ENCODE measurements at regions not wholly inside any gene's neighbourhood (a gene's known extent, or its start where the extent isn't known, plus 50 kb on each side); places are given as distances from the start of the nearest gene placed in this dataset.

DNA sequence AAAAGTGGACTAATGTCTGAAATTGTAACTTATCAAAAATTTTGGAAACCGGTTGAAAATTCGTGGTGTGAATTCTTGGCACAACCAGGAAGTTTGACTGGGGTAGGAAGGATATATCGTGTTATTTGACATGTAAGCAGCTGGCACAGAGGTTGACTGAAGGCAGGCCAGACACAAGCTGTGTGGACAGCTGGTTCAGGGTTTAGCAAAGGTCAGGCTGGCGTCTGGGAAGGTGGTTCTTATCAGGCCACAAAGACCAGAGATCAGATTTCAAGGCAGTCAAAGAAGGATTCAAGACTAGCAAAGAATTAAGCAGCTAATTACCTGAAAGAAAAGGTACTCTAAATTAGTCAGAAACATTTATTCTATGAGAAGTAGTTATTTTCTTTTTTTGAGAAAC is 450.2 kb upstream of the MDGA2 start:
- no peak for TF ChIP-seq CTCF (IDR thresholded peaks at IDR 0.05; ENCODE audit: low read depth, low read length, missing control alignments)
- H3K4me3 ChIP-seq (replicated peaks; ENCODE audit: low read depth, low read length) = no peak overlapping the region
- no peak for DNase-seq (ENCODE audit: extremely low read depth, low read depth)

GRCh38 chr14:48113713-48114112 is 438.3 kb upstream of the MDGA2 start:
- TF ChIP-seq CTCF (IDR thresholded peaks at IDR 0.05; ENCODE audit: low read depth, low read length, missing control alignments) = no peak

DNA sequence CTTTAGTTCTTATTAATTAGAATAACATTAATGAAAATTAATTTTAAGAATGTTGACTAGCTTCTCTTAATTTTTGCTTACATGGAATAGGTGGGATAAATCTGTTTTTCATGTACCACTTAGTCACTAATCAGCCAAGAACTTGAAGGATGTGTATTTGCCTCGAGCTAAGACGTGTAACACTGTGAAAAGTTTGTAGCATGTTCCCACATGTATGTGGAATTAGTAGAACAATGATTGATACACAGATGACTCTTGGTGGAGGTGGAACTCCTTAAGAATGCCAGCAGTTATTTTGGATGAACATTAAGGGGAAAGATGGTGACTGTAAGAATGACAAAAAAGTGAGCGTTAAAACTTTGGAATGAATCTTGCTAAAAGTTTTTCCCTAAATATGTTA is 435.7 kb upstream of the MDGA2 start:
- DNase-seq (ENCODE audit: extremely low read depth, low read depth) = no peak
- no peak overlapping the region for H3K4me3 ChIP-seq (replicated peaks; ENCODE audit: low read depth, low read length)
- TF ChIP-seq CTCF (IDR thresholded peaks at IDR 0.05; ENCODE audit: low read depth, low read length, missing control alignments) = no peak

More at GRCh38 chr14:48113713-48114112, 438.3 kb upstream of the MDGA2 start:
- no peak for DNase-seq (ENCODE audit: extremely low read depth, low read depth)
- no peak overlapping the region for H3K4me3 ChIP-seq (replicated peaks; ENCODE audit: low read depth, low read length)

DNA sequence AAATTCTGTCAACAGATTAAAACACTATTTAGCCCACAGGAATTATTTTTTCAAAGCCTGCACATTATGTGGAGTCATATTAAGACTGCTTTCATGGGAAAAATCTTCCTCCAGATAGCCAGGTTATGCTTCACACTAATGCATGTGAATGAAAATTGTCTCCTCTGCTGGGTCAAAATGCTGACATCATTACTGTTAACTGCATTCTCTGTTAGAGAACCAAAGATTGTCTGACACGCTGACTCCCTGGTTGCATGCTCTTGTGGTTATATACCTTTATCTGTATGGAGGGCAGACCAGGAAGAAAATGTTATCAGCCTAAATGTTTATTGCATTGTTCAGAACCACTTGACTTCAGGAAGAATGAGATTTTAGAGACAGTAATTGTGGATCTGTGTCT is 432.2 kb upstream of the MDGA2 start:
- TF ChIP-seq CTCF (IDR thresholded peaks at IDR 0.05; ENCODE audit: low read depth, low read length, missing control alignments) = no peak
- H3K4me3 ChIP-seq (replicated peaks; ENCODE audit: low read depth, low read length) = no peak overlapping the region
- no peak for DNase-seq (ENCODE audit: extremely low read depth, low read depth)

DNA sequence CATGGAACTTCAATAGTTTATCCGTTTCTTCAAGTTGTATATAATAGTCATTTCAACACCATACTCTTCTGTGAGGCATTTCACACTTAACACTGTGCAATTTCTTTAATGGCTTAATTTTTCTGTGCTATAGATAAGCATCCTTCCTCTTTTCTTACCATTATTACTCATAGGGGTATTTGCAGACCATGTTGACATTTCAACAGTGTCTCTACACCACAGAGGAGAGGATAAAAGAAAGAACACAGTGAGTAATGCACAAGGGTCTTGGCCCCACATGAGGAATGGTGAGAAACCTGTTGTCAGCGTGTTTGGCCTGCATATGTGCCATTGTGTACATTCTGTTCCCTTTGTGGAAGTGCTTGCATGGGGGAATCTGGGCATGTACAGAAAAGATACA is 421.5 kb upstream of the MDGA2 start:
- TF ChIP-seq CTCF (IDR thresholded peaks at IDR 0.05; ENCODE audit: low read depth, low read length, missing control alignments) = no peak
- H3K4me3 ChIP-seq (replicated peaks; ENCODE audit: low read depth, low read length) = no peak overlapping the region

GRCh38 chr14:48086516-48086915 is 411.1 kb upstream of the MDGA2 start:
- H3K4me3 ChIP-seq (replicated peaks; ENCODE audit: low read depth, low read length) = no peak overlapping the region
- no peak for DNase-seq (ENCODE audit: extremely low read depth, low read depth)
- no peak for TF ChIP-seq CTCF (IDR thresholded peaks at IDR 0.05; ENCODE audit: low read depth, low read length, missing control alignments)

More for the DNA sequence above, 421.5 kb upstream of the MDGA2 start:
- no peak for DNase-seq (ENCODE audit: extremely low read depth, low read depth)

GRCh38 chr14:48075487-48075886 is 400.1 kb upstream of the MDGA2 start:
- TF ChIP-seq CTCF (IDR thresholded peaks at IDR 0.05; ENCODE audit: low read depth, low read length, missing control alignments) = no peak
- no peak for DNase-seq (ENCODE audit: extremely low read depth, low read depth)
- no peak overlapping the region for H3K4me3 ChIP-seq (replicated peaks; ENCODE audit: low read depth, low read length)
